GM12873 (cell line): ENCODE measurements at regions not wholly inside any gene's neighbourhood (a gene's known extent, or its start where the extent isn't known, plus 50 kb on each side); places are given as distances from the start of the nearest gene placed in this dataset.

Source experiments
- TF ChIP-seq, protein P1 (sequence below): IDR thresholded peaks from 2 replicates; pipeline ENCODE4 v1.5.1; 2012; ENCODE audit warnings: low read depth, mild to moderate bottlenecking, moderate library complexity, low read length, control low read depth; ENCODE audit not compliant: insufficient read depth; ENCODE audit errors: missing control alignments

DNA sequence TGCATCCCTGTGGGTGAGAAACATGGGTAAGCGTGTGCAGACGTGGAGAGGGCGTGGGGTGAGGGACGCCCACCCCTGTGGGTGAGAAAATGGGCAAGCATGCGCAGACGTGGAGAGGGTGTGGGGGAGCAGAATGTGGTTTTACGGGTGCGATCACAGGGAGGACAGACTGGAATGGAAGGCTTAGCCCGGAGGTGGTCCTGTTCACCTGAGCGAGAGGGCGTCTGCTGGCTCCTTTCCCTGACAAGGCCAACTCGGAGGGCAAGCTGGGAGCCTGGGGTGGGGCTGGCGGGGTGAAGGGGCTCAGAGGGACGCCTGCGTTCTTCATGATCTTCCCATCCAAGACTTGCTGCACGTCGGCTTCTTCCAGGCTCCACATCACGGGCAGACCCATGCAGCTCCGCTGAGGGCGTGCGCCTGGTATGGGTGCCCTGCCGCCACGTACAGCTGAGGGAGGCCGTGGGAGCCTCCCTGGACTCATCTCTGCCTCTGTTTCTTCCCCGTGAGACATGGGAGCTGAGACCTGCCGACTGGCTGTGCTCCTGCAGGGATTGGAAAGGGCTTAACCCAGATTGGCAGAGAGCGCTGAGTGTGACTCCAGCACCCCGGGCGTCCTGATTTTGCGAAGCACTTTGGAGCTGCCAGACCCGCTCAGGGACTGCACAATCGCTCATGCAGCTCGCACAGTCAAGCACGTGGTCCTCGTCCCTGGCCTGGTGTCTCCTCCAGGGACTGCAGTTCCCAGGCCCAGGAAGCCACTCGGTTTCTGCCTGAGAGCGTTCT, 74.3 kb upstream of the SHH start:
- TF ChIP-seq, protein P1, sequence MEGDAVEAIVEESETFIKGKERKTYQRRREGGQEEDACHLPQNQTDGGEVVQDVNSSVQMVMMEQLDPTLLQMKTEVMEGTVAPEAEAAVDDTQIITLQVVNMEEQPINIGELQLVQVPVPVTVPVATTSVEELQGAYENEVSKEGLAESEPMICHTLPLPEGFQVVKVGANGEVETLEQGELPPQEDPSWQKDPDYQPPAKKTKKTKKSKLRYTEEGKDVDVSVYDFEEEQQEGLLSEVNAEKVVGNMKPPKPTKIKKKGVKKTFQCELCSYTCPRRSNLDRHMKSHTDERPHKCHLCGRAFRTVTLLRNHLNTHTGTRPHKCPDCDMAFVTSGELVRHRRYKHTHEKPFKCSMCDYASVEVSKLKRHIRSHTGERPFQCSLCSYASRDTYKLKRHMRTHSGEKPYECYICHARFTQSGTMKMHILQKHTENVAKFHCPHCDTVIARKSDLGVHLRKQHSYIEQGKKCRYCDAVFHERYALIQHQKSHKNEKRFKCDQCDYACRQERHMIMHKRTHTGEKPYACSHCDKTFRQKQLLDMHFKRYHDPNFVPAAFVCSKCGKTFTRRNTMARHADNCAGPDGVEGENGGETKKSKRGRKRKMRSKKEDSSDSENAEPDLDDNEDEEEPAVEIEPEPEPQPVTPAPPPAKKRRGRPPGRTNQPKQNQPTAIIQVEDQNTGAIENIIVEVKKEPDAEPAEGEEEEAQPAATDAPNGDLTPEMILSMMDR = no peak

GRCh38 chr7:155885167-155886155, 73.2 kb upstream of the SHH start:
- TF ChIP-seq, protein P1 = no peak

- TF ChIP-seq, protein P1 = no peak
Measured at GRCh38 chr7:155884225-155885166, 72.2 kb upstream of the SHH start.

- TF ChIP-seq, protein P1 = no peak
Measured at GRCh38 chr7:155883491-155884224, 71.4 kb upstream of the SHH start.

DNA sequence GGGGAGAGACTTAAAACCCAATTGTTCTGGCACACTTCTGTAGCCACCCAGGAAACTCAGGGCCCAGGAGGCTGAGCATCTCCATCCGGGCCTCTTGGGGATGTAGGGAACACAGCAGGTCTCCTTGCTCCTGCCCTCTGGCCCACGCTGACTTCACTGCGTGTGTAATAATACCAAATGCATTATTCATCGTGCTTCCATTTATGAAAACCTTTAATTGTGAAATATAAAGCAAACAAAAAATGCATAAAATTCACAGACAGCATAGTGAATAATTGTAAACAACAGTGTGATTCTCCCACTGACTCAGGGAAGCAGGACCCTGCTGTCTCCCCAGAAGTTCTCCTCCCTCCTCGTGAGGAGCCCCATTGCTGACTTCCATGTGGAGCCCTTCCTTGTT, 70.3 kb upstream of the SHH start:
- TF ChIP-seq, protein P1 = no peak

DNA sequence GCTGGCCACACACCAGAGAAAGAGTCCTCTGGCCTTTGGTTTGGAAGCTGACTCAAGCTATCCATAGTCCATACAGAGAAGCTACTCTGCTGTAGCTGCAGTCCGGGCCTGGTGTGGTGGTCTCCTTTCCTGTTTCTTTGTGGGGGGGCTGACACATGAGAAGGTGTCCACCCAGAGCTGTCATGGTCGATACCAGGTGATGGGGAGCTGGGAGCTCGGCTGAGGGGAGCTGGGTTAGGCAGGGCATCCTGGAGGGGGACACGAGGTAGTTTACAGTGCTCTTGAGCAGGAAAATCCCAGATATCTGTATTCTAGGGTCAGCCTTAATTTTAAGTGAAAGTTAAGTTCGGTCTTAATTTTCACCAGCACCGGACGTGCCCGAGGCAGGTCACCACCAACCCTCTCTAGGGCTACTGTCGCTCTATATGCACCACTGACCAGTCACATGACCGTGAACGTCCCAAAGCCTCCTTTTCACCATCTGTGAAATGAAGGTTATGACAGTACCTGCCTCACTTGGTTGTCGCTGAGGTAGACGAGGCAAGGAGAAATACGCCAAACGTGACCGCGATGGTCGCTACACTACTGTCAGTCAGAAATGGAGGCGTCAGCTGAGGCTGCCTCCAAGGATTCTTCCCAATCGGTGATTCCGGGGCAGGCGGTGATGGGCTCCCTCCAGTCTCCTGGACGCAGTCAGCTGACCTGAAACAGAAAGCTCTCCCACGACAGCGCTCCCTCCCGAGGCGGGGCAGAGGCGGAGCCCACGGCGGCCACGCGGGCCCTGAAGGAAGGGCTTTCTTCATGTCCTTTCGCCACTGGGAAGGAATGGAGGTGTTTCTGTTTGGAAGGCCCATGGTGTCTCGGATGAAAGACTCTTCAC, 69.4 kb upstream of the SHH start:
- TF ChIP-seq, protein P1 = no peak
